ENCODE measurements at regions not wholly inside any gene's neighbourhood (a gene's known extent, or its start where the extent isn't known, plus 50 kb on each side); places are given as distances from the start of the nearest gene placed in this dataset.

DNA sequence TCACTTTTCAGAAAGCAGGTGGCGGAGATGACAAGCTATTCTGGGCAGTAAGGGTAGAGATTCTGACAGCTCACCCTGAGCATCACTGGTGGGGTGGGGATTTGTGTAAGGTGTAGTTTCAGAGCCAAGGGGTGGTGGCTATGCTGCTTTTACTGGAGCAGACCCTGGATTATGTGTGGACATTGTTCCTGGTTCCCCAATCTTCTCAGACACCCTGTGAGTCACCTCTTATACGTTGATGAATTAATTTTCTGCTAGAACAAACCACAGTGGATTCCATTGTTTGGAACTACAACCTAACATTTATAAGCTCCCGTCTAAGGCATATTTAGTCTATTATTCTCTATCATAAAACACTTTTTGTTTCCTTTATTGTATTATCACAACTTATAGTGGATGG is 169.5 kb upstream of the COL8A1 start:
- H3K27me3 ChIP-seq (ENCODE audit: control insufficient read depth, insufficient read depth, low read length, poor library complexity, severe bottlenecking): no peaks in the 10 kb centered on the region

DNA sequence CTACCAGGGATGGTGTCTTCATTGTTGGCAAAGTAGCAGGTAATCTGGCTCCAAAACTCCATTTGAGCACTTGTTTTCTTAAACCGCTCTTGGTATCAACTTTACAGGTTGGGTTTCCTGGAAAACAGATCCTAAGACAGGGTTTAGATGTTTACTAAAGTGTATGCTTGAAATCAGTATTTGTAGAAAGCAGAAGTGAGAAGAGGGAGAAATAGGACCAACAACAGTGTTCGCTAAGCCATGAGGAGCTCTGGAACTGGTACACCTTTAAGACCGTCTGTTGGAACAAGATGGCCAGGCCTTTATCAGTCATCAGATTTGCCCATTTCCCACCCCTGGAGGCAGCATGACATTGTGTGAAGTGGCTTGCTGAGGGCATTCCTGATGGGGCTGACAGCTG is 171.0 kb upstream of the COL8A1 start:
- Histone ChIP-seq H3K4me3 (ENCODE audit: insufficient read depth, low read depth, low read length) (no peak overlapping the region), H3K27ac (ENCODE audit: insufficient read depth, low read depth, low read length, poor library complexity, severe bottlenecking) (no peak overlapping the region), H3K9me3 (ENCODE audit: control insufficient read depth, low read length) (no peaks in the 10 kb centered on the region), H3K36me3 (ENCODE audit: control insufficient read depth, insufficient read depth, low read length) (no peaks in the 10 kb centered on the region), H3K27me3 (ENCODE audit: control insufficient read depth, insufficient read depth, low read length, poor library complexity, severe bottlenecking) (no peaks in the 10 kb centered on the region), H3K4me1 (ENCODE audit: control insufficient read depth, insufficient read depth, low read length) (no peaks in the 10 kb centered on the region)
- 92 to 97% methylated on average over 3 of the region's 3 CpGs for WGBS, 2 experiments

More for the DNA sequence above, 169.5 kb upstream of the COL8A1 start:
- Histone ChIP-seq H3K27ac (ENCODE audit: insufficient read depth, low read depth, low read length, poor library complexity, severe bottlenecking) (no peak overlapping the region), H3K4me3 (ENCODE audit: insufficient read depth, low read depth, low read length) (no peak overlapping the region), H3K9me3 (ENCODE audit: control insufficient read depth, low read length) (no peaks in the 10 kb centered on the region), H3K4me1 (ENCODE audit: control insufficient read depth, insufficient read depth, low read length) (no peaks in the 10 kb centered on the region), H3K36me3 (ENCODE audit: control insufficient read depth, insufficient read depth, low read length) (no peaks in the 10 kb centered on the region)
- WGBS, 2 experiments: 90 to 91% methylated on average over 2 to 3 of the region's 3 CpGs

DNA sequence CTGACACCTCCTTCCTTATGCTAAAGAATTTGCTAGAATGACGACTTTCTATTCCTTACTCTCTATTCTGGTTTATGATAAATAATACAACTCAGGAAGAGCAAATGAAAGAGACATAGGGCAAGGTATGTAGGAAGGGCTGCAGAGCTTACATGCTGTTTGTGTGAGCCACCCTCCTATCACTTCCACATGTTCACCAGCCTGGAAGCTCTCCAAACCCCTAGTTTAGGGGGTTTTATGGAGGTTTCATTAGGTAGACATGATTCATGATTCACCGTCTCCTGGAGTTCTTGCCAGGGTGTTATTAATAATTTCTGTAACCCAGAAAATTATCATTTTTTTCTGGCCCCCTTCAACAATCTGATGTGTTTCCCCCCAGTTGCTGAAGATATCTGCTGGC is 172.1 kb upstream of the COL8A1 start:
- Histone ChIP-seq H3K9me3 (ENCODE audit: control insufficient read depth, low read length) (no peaks in the 10 kb centered on the region), H3K4me3 (ENCODE audit: insufficient read depth, low read depth, low read length) (no peak overlapping the region), H3K27me3 (ENCODE audit: control insufficient read depth, insufficient read depth, low read length, poor library complexity, severe bottlenecking) (no peaks in the 10 kb centered on the region), H3K36me3 (ENCODE audit: control insufficient read depth, insufficient read depth, low read length) (no peaks in the 10 kb centered on the region), H3K27ac (ENCODE audit: insufficient read depth, low read depth, low read length, poor library complexity, severe bottlenecking) (no peak overlapping the region), H3K4me1 (ENCODE audit: control insufficient read depth, insufficient read depth, low read length) (no peaks in the 10 kb centered on the region)
- WGBS, 2 experiments: 100% methylated on average over 1 of the region's 2 CpGs

DNA sequence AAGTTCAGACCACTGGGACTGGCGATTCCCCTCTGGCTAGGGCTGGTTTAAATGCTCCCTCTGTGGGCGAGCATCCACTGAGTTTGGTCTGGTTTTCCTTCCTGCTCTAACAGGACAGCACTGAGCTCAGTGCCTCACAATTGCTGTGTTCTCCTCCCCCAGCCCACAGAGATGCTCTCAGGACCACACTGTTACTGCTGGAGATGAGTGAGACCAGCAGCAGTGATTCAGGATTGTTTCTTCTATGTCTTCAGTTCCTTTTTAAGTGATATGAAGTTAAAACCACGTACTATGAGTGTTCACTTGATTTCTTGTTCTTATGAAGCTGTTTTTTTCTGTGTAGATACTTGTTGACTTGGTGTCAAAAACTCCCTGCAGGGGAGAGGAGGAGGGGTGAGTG is 180.4 kb upstream of the COL8A1 start:
- Histone ChIP-seq H3K4me1 (ENCODE audit: control insufficient read depth, insufficient read depth, low read length) (no peaks in the 10 kb centered on the region), H3K27me3 (ENCODE audit: control insufficient read depth, insufficient read depth, low read length, poor library complexity, severe bottlenecking) (no peaks in the 10 kb centered on the region), H3K36me3 (ENCODE audit: control insufficient read depth, insufficient read depth, low read length) (no peaks in the 10 kb centered on the region), H3K9me3 (ENCODE audit: control insufficient read depth, low read length) (no peaks in the 10 kb centered on the region), H3K4me3 (ENCODE audit: insufficient read depth, low read depth, low read length) (no peak overlapping the region), H3K27ac (ENCODE audit: insufficient read depth, low read depth, low read length, poor library complexity, severe bottlenecking) (no peak overlapping the region)
- 89 to 97% methylated on average over 3 of the region's 3 CpGs for WGBS, 2 experiments

- Histone ChIP-seq H3K27ac (ENCODE audit: insufficient read depth, low read depth, low read length, poor library complexity, severe bottlenecking) (no peak overlapping the region), H3K9me3 (ENCODE audit: control insufficient read depth, low read length) (no peaks in the 10 kb centered on the region), H3K36me3 (ENCODE audit: control insufficient read depth, insufficient read depth, low read length) (no peaks in the 10 kb centered on the region), H3K4me1 (ENCODE audit: control insufficient read depth, insufficient read depth, low read length) (no peaks in the 10 kb centered on the region), H3K4me3 (ENCODE audit: insufficient read depth, low read depth, low read length) (no peak overlapping the region), H3K27me3 (ENCODE audit: control insufficient read depth, insufficient read depth, low read length, poor library complexity, severe bottlenecking) (no peaks in the 10 kb centered on the region)
- 98 to 100% methylated on average over 2 of the region's 2 CpGs for WGBS, 2 experiments
These were observed 195.8 kb upstream of the COL8A1 start for GRCh38 chr3:99442599-99442998.

DNA sequence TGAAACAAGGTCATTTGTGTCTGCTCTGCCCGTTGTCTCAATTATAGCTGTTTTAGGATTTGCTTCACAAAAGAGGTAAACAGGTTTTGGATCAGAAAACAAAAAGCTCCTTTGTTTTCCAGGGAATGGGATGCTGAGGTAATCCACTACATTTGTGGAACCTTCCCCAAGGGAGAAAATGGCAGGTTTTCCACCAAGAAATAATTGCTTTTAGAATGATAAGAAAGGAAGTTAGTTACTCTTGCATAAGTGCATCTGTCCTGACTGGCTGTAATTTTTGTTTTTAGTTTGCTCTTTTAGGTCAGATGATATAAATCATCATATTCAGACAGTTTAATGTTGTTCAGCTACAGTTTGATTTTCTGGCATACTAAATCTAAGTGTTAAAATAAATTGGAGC is 198.5 kb upstream of the COL8A1 start:
- H3K27me3 ChIP-seq (ENCODE audit: control insufficient read depth, insufficient read depth, low read length, poor library complexity, severe bottlenecking): no peaks in the 10 kb centered on the region
- H3K27ac ChIP-seq (ENCODE audit: insufficient read depth, low read depth, low read length, poor library complexity, severe bottlenecking): no peak overlapping the region
- H3K4me3 ChIP-seq (ENCODE audit: insufficient read depth, low read depth, low read length): no peak overlapping the region
- H3K36me3 ChIP-seq (ENCODE audit: control insufficient read depth, insufficient read depth, low read length): no peaks in the 10 kb centered on the region
- no peaks in the 10 kb centered on the region for H3K9me3 ChIP-seq (ENCODE audit: control insufficient read depth, low read length)
- 12 to 27% methylated on average over 1 of the region's 1 CpG for WGBS, 2 experiments
- no peaks in the 10 kb centered on the region for H3K4me1 ChIP-seq (ENCODE audit: control insufficient read depth, insufficient read depth, low read length)

DNA sequence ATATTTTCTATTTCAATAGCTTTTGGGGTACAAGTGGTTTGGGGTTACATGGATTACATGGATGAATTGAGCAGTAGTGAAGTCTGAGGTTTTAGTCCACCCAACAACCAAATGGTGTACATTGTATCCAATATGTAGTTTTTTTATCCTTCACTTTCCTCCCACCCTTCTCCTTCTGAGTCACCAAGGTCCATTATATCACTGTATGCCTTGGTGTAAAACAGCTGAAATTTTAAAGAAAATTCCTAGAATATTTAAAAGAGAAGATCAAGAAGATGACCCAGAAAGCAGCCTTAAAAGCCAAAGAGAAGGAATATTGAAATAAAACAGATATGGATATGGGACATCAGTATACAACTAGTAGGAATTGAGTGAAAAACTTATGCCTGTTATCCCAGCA is 204.2 kb upstream of the COL8A1 start:
- Histone ChIP-seq H3K4me3 (ENCODE audit: insufficient read depth, low read depth, low read length) (no peak overlapping the region), H3K9me3 (ENCODE audit: control insufficient read depth, low read length) (no peaks in the 10 kb centered on the region), H3K27me3 (ENCODE audit: control insufficient read depth, insufficient read depth, low read length, poor library complexity, severe bottlenecking) (no peaks in the 10 kb centered on the region), H3K27ac (ENCODE audit: insufficient read depth, low read depth, low read length, poor library complexity, severe bottlenecking) (no peak overlapping the region), H3K36me3 (ENCODE audit: control insufficient read depth, insufficient read depth, low read length) (no peaks in the 10 kb centered on the region), H3K4me1 (ENCODE audit: control insufficient read depth, insufficient read depth, low read length) (no peaks in the 10 kb centered on the region)

DNA sequence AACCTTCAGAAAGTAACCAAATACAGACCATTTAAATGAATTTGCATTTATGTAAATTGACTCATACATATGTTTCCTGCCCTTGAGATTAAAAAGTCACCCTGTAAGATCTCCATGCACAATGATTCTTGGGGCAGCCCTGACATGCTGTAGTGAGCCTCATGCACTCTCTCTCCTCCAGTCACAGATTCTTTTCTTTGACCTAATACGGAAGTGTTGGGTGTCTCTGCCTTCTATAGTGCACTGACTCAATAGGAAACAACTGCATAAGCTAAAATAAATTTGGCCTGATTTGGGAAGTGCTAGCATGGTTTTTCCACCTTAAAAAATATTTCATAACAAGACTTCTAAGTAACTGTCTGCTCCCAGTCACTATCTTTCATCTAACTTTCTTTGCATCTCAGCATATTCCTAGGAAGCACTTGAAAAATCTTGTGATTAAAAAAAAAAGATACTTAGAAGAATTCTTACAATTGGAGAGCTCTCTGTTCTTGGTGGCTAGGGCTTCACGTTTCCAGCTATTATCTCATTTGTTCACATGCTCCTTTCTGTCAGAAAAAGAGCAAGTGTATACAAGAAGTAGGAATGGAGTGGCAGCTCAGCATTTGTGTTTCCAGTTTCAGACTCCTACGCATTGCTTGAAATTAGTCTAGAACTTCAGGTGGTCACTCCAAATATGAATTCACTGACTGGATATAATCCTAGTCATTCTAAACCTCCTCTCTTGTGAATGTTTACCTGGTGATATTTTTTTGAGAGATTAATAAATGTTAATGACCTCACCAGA is 207.9 kb upstream of the COL8A1 start:
- Histone ChIP-seq H3K4me1 (ENCODE audit: control insufficient read depth, insufficient read depth, low read length) (no peaks in the 10 kb centered on the region), H3K9me3 (ENCODE audit: control insufficient read depth, low read length) (no peaks in the 10 kb centered on the region), H3K4me3 (ENCODE audit: insufficient read depth, low read depth, low read length) (no peak overlapping the region), H3K27ac (ENCODE audit: insufficient read depth, low read depth, low read length, poor library complexity, severe bottlenecking) (no peak overlapping the region), H3K36me3 (ENCODE audit: control insufficient read depth, insufficient read depth, low read length) (no peaks in the 10 kb centered on the region), H3K27me3 (ENCODE audit: control insufficient read depth, insufficient read depth, low read length, poor library complexity, severe bottlenecking) (no peaks in the 10 kb centered on the region)
- 82 to 95% methylated on average over 3 of the region's 3 CpGs for WGBS, 2 experiments

DNA sequence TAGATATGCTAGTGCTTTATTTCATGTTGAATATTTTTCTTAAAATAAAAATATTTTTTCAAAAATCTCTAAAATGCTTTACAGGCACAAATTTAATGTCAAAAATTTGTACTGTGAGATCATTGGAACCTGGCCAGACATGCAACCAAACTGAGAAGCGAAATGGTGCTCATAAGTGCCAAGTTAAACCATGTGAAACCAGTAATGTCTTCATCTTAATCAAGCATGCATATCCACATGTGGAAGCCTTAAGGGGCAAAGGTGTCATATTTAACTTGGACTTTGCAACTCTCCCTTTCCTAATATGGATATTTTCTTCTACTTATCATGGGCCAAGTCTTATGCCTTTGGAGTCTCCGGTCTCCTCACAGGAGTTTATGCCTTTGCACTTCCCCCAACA is 208.9 kb upstream of the COL8A1 start:
- no peak overlapping the region for H3K4me3 ChIP-seq (ENCODE audit: insufficient read depth, low read depth, low read length)
- H3K9me3 ChIP-seq (ENCODE audit: control insufficient read depth, low read length): no peaks in the 10 kb centered on the region
- no peak overlapping the region for H3K27ac ChIP-seq (ENCODE audit: insufficient read depth, low read depth, low read length, poor library complexity, severe bottlenecking)
- 99 to 100% methylated on average over 2 of the region's 2 CpGs for WGBS, 2 experiments
- H3K36me3 ChIP-seq (ENCODE audit: control insufficient read depth, insufficient read depth, low read length): no peaks in the 10 kb centered on the region
- no peaks in the 10 kb centered on the region for H3K4me1 ChIP-seq (ENCODE audit: control insufficient read depth, insufficient read depth, low read length)
- no peaks in the 10 kb centered on the region for H3K27me3 ChIP-seq (ENCODE audit: control insufficient read depth, insufficient read depth, low read length, poor library complexity, severe bottlenecking)

DNA sequence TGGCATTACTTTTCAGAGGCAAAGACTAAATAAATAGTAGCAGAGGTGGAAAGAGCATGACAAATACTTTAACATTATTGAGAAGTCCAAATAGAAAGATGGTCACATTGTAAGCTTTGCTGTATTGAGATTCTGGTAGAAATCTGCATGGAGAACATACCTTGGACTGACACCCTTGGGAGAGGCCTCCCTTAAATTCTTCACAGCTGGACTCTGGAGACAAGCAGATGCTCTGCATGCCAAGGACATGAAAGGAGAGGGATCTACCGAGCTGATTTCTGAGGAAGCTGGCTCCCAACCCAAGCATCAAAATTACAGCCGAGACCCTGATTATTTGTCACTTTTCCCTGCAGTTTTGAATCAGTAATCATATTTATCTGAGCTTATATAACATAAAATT is 212.5 kb upstream of the COL8A1 start:
- 59 to 64% methylated on average over 2 of the region's 2 CpGs for WGBS, 2 experiments
- Histone ChIP-seq H3K36me3 (ENCODE audit: control insufficient read depth, insufficient read depth, low read length) (no peaks in the 10 kb centered on the region), H3K4me3 (ENCODE audit: insufficient read depth, low read depth, low read length) (no peak overlapping the region), H3K9me3 (ENCODE audit: control insufficient read depth, low read length) (no peaks in the 10 kb centered on the region), H3K4me1 (ENCODE audit: control insufficient read depth, insufficient read depth, low read length) (no peaks in the 10 kb centered on the region), H3K27ac (ENCODE audit: insufficient read depth, low read depth, low read length, poor library complexity, severe bottlenecking) (no peak overlapping the region), H3K27me3 (ENCODE audit: control insufficient read depth, insufficient read depth, low read length, poor library complexity, severe bottlenecking) (no peaks in the 10 kb centered on the region)

DNA sequence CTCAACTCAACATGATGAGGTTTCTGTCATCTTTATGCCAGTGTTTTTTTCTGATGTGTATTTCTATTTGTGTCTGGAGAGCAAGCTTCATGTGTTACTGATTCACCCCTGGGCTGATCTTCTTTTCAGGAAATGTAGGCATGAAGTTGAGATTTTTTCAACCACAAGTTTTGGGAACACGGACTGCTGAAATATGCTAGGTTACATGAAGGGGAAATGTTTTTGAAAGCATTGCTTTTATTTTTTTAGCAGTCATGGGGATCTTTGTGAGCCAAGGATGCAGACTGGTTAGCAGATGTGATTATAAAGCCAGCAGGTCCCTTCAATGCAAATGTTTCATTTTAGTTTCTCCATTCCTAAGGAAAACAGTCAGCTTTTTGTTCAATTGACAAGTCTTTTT is 219.3 kb upstream of the COL8A1 start:
- no peak overlapping the region for H3K4me3 ChIP-seq (ENCODE audit: insufficient read depth, low read depth, low read length)
- H3K27ac ChIP-seq (ENCODE audit: insufficient read depth, low read depth, low read length, poor library complexity, severe bottlenecking): no peak overlapping the region
- WGBS, 2 experiments: 94 to 98% methylated on average over 1 of the region's 1 CpG
- no peaks in the 10 kb centered on the region for H3K4me1 ChIP-seq (ENCODE audit: control insufficient read depth, insufficient read depth, low read length)
- no peaks in the 10 kb centered on the region for H3K27me3 ChIP-seq (ENCODE audit: control insufficient read depth, insufficient read depth, low read length, poor library complexity, severe bottlenecking)
- H3K9me3 ChIP-seq (ENCODE audit: control insufficient read depth, low read length): no peaks in the 10 kb centered on the region
- no peaks in the 10 kb centered on the region for H3K36me3 ChIP-seq (ENCODE audit: control insufficient read depth, insufficient read depth, low read length)
